Activated CD4-positive, alpha-beta memory T cell treated with anti-CD3 and anti-CD28 coated beads, Interleukin-2, amount 10 ng/mL, durations not matched to agents 7 days and 5 days (primary cell): ENCODE measurements at regions not wholly inside any gene's neighbourhood (a gene's known extent, or its start where the extent isn't known, plus 50 kb on each side); places are given as distances from the start of the nearest gene placed in this dataset.

ENCODE experiments used
- CTCF ChIA-PET: fragments of 350-600 bp; sonication (Branson Sonifier 250); formaldehyde crosslinking; loops from one replicate; lab custom pipeline; 2021; ENCODE audit warnings: antibody characterized with exemption, inconsistent platforms; lab: Charles Lee
- POLR2A ChIA-PET: fragments of 350-600 bp; sonication (Branson Sonifier 250); formaldehyde crosslinking; loops from one replicate; lab custom pipeline; 2021; ENCODE audit warnings: antibody characterized with exemption; lab: Charles Lee
- DNase-seq: peaks from one replicate; pipeline ENCODE4 v3.0.0-alpha.2; 2020
- H3K27ac Mint-ChIP-seq: one replicate; pipeline ENCODE4 v1.8.0; 2021; ENCODE audit warnings: mild to moderate bottlenecking, mixed read lengths
- H3K27me3 Mint-ChIP-seq: one replicate; pipeline ENCODE4 v1.8.0; 2021; ENCODE audit warnings: mixed read lengths
- H3K36me3 Mint-ChIP-seq: one replicate; pipeline ENCODE4 v1.8.0; 2021; ENCODE audit warnings: low read depth, mixed read lengths
- H3K4me1 Mint-ChIP-seq: one replicate; pipeline ENCODE4 v1.8.0; 2021; ENCODE audit warnings: mixed read lengths
- H3K4me3 Mint-ChIP-seq: one replicate; pipeline ENCODE4 v1.8.0; 2021; ENCODE audit warnings: mild to moderate bottlenecking, mixed read lengths
- H3K9me3 Mint-ChIP-seq: one replicate; pipeline ENCODE4 v1.8.0; 2021; ENCODE audit warnings: mixed read lengths

GRCh38 chr4:113849771-113850170 lies 88.2 kb upstream of the CAMK2D start:
- DNase-seq, result no peak
- no peaks in the 10 kb centered on the region for H3K4me1 Mint-ChIP-seq
- no peaks in the 10 kb centered on the region for H3K27me3 Mint-ChIP-seq
- H3K4me3 Mint-ChIP-seq, result no peak overlapping the region
- no peaks in the 10 kb centered on the region for H3K9me3 Mint-ChIP-seq
- H3K36me3 Mint-ChIP-seq, result no peaks in the 10 kb centered on the region
- POLR2A ChIA-PET, result no interaction called here
- H3K27ac Mint-ChIP-seq, result no peak overlapping the region
- CTCF ChIA-PET, result no interaction called here

GRCh38 chr4:113847710-113848109 lies 86.2 kb upstream of the CAMK2D start:
- Mint-ChIP-seq H3K36me3 (no peaks in the 10 kb centered on the region), H3K4me1 (no peaks in the 10 kb centered on the region), H3K27me3 (no peaks in the 10 kb centered on the region), H3K27ac (no peak overlapping the region), H3K9me3 (no peaks in the 10 kb centered on the region), H3K4me3 (no peak overlapping the region)
- no peak for DNase-seq
- ChIA-PET CTCF (no interaction called here), POLR2A (no interaction called here)

- Mint-ChIP-seq H3K27me3 (no peaks in the 10 kb centered on the region), H3K27ac (no peak overlapping the region), H3K9me3 (no peaks in the 10 kb centered on the region), H3K36me3 (no peaks in the 10 kb centered on the region), H3K4me3 (no peak overlapping the region), H3K4me1 (no peaks in the 10 kb centered on the region)
- no peak for DNase-seq
- ChIA-PET CTCF (no interaction called here), POLR2A (no interaction called here)
These were observed 84.9 kb upstream of the CAMK2D start for GRCh38 chr4:113846433-113846832.

- ChIA-PET CTCF (no interaction called here), POLR2A (no interaction called here)
- H3K27ac Mint-ChIP-seq, result no peak overlapping the region
- H3K9me3 Mint-ChIP-seq, result no peaks in the 10 kb centered on the region
- H3K36me3 Mint-ChIP-seq, result no peaks in the 10 kb centered on the region
- DNase-seq, result no peak
- H3K4me3 Mint-ChIP-seq, result no peak overlapping the region
- no peaks in the 10 kb centered on the region for H3K27me3 Mint-ChIP-seq
- H3K4me1 Mint-ChIP-seq, result no peaks in the 10 kb centered on the region
These were observed 83.6 kb upstream of the CAMK2D start for GRCh38 chr4:113845138-113845537.

- CTCF ChIA-PET, result no interaction called here
- Mint-ChIP-seq H3K4me1 (no peaks in the 10 kb centered on the region), H3K4me3 (no peak overlapping the region), H3K36me3 (no peaks in the 10 kb centered on the region), H3K27ac (no peak overlapping the region), H3K27me3 (no peaks in the 10 kb centered on the region), H3K9me3 (no peaks in the 10 kb centered on the region)
- no peak for DNase-seq
- POLR2A ChIA-PET, result no interaction called here
These were observed 82.8 kb upstream of the CAMK2D start for GRCh38 chr4:113844369-113844768.

- ChIA-PET POLR2A (no interaction called here), CTCF (no interaction called here)
- no peaks in the 10 kb centered on the region for H3K36me3 Mint-ChIP-seq
- no peaks in the 10 kb centered on the region for H3K27me3 Mint-ChIP-seq
- no peak overlapping the region for H3K4me3 Mint-ChIP-seq
- no peaks in the 10 kb centered on the region for H3K4me1 Mint-ChIP-seq
- H3K9me3 Mint-ChIP-seq, result no peaks in the 10 kb centered on the region
- no peak for DNase-seq
- no peak overlapping the region for H3K27ac Mint-ChIP-seq
These were observed 79.3 kb upstream of the CAMK2D start for GRCh38 chr4:113840861-113841260.

GRCh38 chr4:113838460-113838859 lies 76.9 kb upstream of the CAMK2D start:
- ChIA-PET POLR2A (no interaction called here), CTCF (no interaction called here)
- no peak for DNase-seq
- Mint-ChIP-seq H3K27me3 (no peaks in the 10 kb centered on the region), H3K27ac (no peak overlapping the region), H3K4me1 (no peaks in the 10 kb centered on the region), H3K4me3 (no peak overlapping the region), H3K36me3 (no peaks in the 10 kb centered on the region), H3K9me3 (no peaks in the 10 kb centered on the region)

GRCh38 chr4:113837397-113837796 lies 75.9 kb upstream of the CAMK2D start:
- ChIA-PET POLR2A (no interaction called here), CTCF (interaction anchor here (0.9 kb wide), 1 partner anchor 30 kb away, joined by 3 read pairs; no protein-coding TSS in a partner anchor)
- H3K36me3 Mint-ChIP-seq, result no peaks in the 10 kb centered on the region

GRCh38 chr4:113835005-113835404 lies 73.5 kb upstream of the CAMK2D start:
- H3K4me3 Mint-ChIP-seq, result no peak overlapping the region
- DNase-seq, result no peak
- CTCF ChIA-PET, result no interaction called here
- no peak overlapping the region for H3K27ac Mint-ChIP-seq
- no peaks in the 10 kb centered on the region for H3K9me3 Mint-ChIP-seq
- H3K4me1 Mint-ChIP-seq, result no peaks in the 10 kb centered on the region
- POLR2A ChIA-PET, result no interaction called here
- H3K36me3 Mint-ChIP-seq, result no peaks in the 10 kb centered on the region
- H3K27me3 Mint-ChIP-seq, result no peaks in the 10 kb centered on the region

More at GRCh38 chr4:113837397-113837796, 75.9 kb upstream of the CAMK2D start:
- no peak for DNase-seq
- Mint-ChIP-seq H3K27ac (no peak overlapping the region), H3K4me3 (no peak overlapping the region), H3K27me3 (no peaks in the 10 kb centered on the region), H3K4me1 (no peaks in the 10 kb centered on the region), H3K9me3 (no peaks in the 10 kb centered on the region)

GRCh38 chr4:113834298-113834697 lies 72.8 kb upstream of the CAMK2D start:
- H3K27me3 Mint-ChIP-seq, result no peaks in the 10 kb centered on the region
- CTCF ChIA-PET, result interaction anchor here (1.4 kb wide), 1 partner anchor 9 kb away, joined by 3 read pairs; no protein-coding TSS in a partner anchor
- H3K4me3 Mint-ChIP-seq, result no peak overlapping the region
- no peak overlapping the region for H3K27ac Mint-ChIP-seq
- POLR2A ChIA-PET, result no interaction called here
- no peak for DNase-seq
- H3K9me3 Mint-ChIP-seq, result no peaks in the 10 kb centered on the region
- H3K4me1 Mint-ChIP-seq, result no peaks in the 10 kb centered on the region
- H3K36me3 Mint-ChIP-seq, result no peaks in the 10 kb centered on the region

GRCh38 chr4:113832803-113833202 lies 71.3 kb upstream of the CAMK2D start:
- H3K4me1 Mint-ChIP-seq, result no peaks in the 10 kb centered on the region
- H3K36me3 Mint-ChIP-seq, result no peaks in the 10 kb centered on the region
- ChIA-PET CTCF (no interaction called here), POLR2A (no interaction called here)
- H3K9me3 Mint-ChIP-seq, result no peaks in the 10 kb centered on the region
- no peaks in the 10 kb centered on the region for H3K27me3 Mint-ChIP-seq
- DNase-seq, result no peak
- no peak overlapping the region for H3K4me3 Mint-ChIP-seq
- H3K27ac Mint-ChIP-seq, result no peak overlapping the region

- ChIA-PET POLR2A (no interaction called here), CTCF (no interaction called here)
- Mint-ChIP-seq H3K27me3 (no peaks in the 10 kb centered on the region), H3K36me3 (no peaks in the 10 kb centered on the region), H3K4me3 (no peak overlapping the region), H3K4me1 (no peaks in the 10 kb centered on the region), H3K27ac (no peak overlapping the region), H3K9me3 (no peaks in the 10 kb centered on the region)
- no peak for DNase-seq
These were observed 69.9 kb upstream of the CAMK2D start for GRCh38 chr4:113831457-113831856.

GRCh38 chr4:113828702-113829101 lies 67.2 kb upstream of the CAMK2D start:
- H3K27me3 Mint-ChIP-seq, result no peaks in the 10 kb centered on the region
- DNase-seq, result no peak
- ChIA-PET CTCF (no interaction called here), POLR2A (no interaction called here)
- no peaks in the 10 kb centered on the region for H3K9me3 Mint-ChIP-seq
- H3K27ac Mint-ChIP-seq, result no peak overlapping the region
- H3K4me1 Mint-ChIP-seq, result peaks cover 18% of the 10 kb centered on the region
- no peak overlapping the region for H3K4me3 Mint-ChIP-seq
- no peaks in the 10 kb centered on the region for H3K36me3 Mint-ChIP-seq

- Mint-ChIP-seq H3K9me3 (no peaks in the 10 kb centered on the region), H3K36me3 (no peaks in the 10 kb centered on the region), H3K27me3 (no peaks in the 10 kb centered on the region), H3K27ac (no peak overlapping the region), H3K4me1 (peaks cover 26% of the 10 kb centered on the region), H3K4me3 (no peak overlapping the region)
- POLR2A ChIA-PET, result no interaction called here
- DNase-seq, result no peak
- CTCF ChIA-PET, result no interaction called here
These were observed 65.7 kb upstream of the CAMK2D start for GRCh38 chr4:113827285-113827684.
